Transverse colon (tissue), 4 donors: ENCODE measurements at regions not wholly inside any gene's neighbourhood (a gene's known extent, or its start where the extent isn't known, plus 50 kb on each side); places are given as distances from the start of the nearest gene placed in this dataset.

ENCODE experiments used
- DNase-seq: peaks from one replicate; pipeline ENCODE4 v3.0.0-alpha.2; 2019
- H3K27ac ChIP-seq, 4 donors: fragments of 200-600 bp; sonication (generic); 2 replicates each; pipeline ENCODE4 v1.5.1; 2016 to 2018; ENCODE audit warnings: inconsistent platforms in 4 of 4
- H3K27me3 ChIP-seq: fragments of 200-600 bp; sonication (generic); 2 replicates; pipeline ENCODE4 v1.5.1; 2017; ENCODE audit warnings: inconsistent platforms
- H3K36me3 ChIP-seq, 4 donors: fragments of 200-600 bp; sonication (generic); 2 replicates each; pipeline ENCODE4 v1.5.1; 2017 to 2019; ENCODE audit warnings: inconsistent platforms in 4 of 4
- H3K4me1 ChIP-seq, 4 donors: fragments of 200-600 bp; sonication (generic); 2 replicates each; pipeline ENCODE4 v1.5.1; 2017 to 2020; ENCODE audit warnings: inconsistent platforms in 4 of 4
- H3K4me3 ChIP-seq, 4 donors: fragments of 200-600 bp; sonication (generic); 1 replicate in 1 of 4; 2 replicates in 3 of 4; pipeline versions ENCODE4 v1.5.1 to v1.6.1; 2017 to 2019; ENCODE audit warnings: inconsistent platforms in 4 of 4
- H3K9me3 ChIP-seq, 2 donors: fragments of 200-600 bp; sonication (generic); 2 replicates each; pipeline ENCODE4 v1.5.1; 2017 to 2019; ENCODE audit warnings: inconsistent platforms in 2 of 2
- CTCF ChIP-seq, 5 experiments: fragments of 200-600 bp in 3 of 5; fragments of 450-650 bp in 2 of 5; sonication (generic) in 3 of 5; IDR thresholded peaks; 1 replicate in 2 of 5; 2 replicates in 3 of 5; pipeline ENCODE4 v1.5.1; 2016 to 2017; ENCODE audit warnings: antibody characterized with exemption in 5 of 5, inconsistent platforms in 3 of 5, mild to moderate bottlenecking in 2 of 5, moderate library complexity in 1 of 5
- EP300 ChIP-seq: sonication (generic); formaldehyde crosslinking; IDR thresholded peaks from one replicate; pipeline ENCODE4 v1.6.1; 2017; ENCODE audit warnings: antibody characterized with exemption, low read depth
- POLR2A ChIP-seq: fragments of 450-650 bp; IDR thresholded peaks from one replicate; pipeline ENCODE4 v1.6.1; 2016; ENCODE audit warnings: antibody characterized with exemption, mild to moderate bottlenecking, moderate library complexity
- POLR2AphosphoS5 ChIP-seq, 3 donors: sonication (generic); formaldehyde crosslinking; IDR thresholded peaks; one replicate each; pipeline ENCODE4 v1.6.1; 2016; ENCODE audit warnings: antibody characterized with exemption in 3 of 3
- WGBS, 2 donors: methylation state at CpG; one replicate each; pipeline ENCODE4 v1.1.5; 2018; ENCODE audit warnings: low coverage in 1 of 2; 5-methylcytosine and 5-hydroxymethylcytosine counted together
- in situ Hi-C, 4 donors: fragments of 200-750 bp; cut with MboI; loops; one replicate each; pipeline versions ENCODE4 v1.15.0 to v1.15.1; 2017; ENCODE audit warnings: low sequenced_read_pairs in 3 of 4, low pct_ligation_motif_present in 1 of 4, low pct_unique_long_range_greater_than_20kb in 1 of 4
- intact Hi-C: fragments of 100-400 bp; cut with DNase I; formaldehyde crosslinking; loops from one replicate; pipeline ENCODE4 v1.15.1; 2023; ENCODE audit warnings: low total_unique reads

- no peak overlapping the region for H3K27ac ChIP-seq
- TF ChIP-seq POLR2AphosphoS5 (IDR thresholded peaks at IDR 0.05) = no peak
- TF ChIP-seq CTCF (IDR thresholded peaks at IDR 0.05) = no peak
- TF ChIP-seq POLR2A = no peak
- TF ChIP-seq EP300 = no peak
- H3K9me3 ChIP-seq = no peaks in the 10 kb centered on the region
- no peaks in the 10 kb centered on the region for H3K27me3 ChIP-seq
- WGBS, 2 donors = 20 to 61% methylated on average over 1 of the region's 1 CpG
- in situ Hi-C loops = no loop called here
- no peak for DNase-seq
- H3K4me3 ChIP-seq = no peak overlapping the region
- H3K4me1 ChIP-seq = no peaks in the 10 kb centered on the region
- H3K36me3 ChIP-seq = no peaks in the 10 kb centered on the region
- intact Hi-C loops = no loop called here
These were observed 509.6 kb upstream of the SUCLG2 start for GRCh38 chr3:68163968-68164367.

GRCh38 chr3:68163062-68163461 lies 508.6 kb upstream of the SUCLG2 start:
- Histone ChIP-seq H3K36me3 (no peaks in the 10 kb centered on the region), H3K27me3 (no peaks in the 10 kb centered on the region), H3K9me3 (no peaks in the 10 kb centered on the region), H3K4me1 (no peaks in the 10 kb centered on the region), H3K27ac (no peak overlapping the region), H3K4me3 (no peak overlapping the region)
- 64% methylated on average over 2 of the region's 2 CpGs for WGBS, 2 donors
- DNase-seq = no peak
- in situ Hi-C loops (no loop called here), intact Hi-C loops (no loop called here)
- TF ChIP-seq POLR2A = no peak
- TF ChIP-seq POLR2AphosphoS5 (IDR thresholded peaks at IDR 0.05) = no peak
- TF ChIP-seq CTCF (IDR thresholded peaks at IDR 0.05) = no peak
- TF ChIP-seq EP300 = no peak

- DNase-seq = no peak
- in situ Hi-C loops (no loop called here), intact Hi-C loops (no loop called here)
- Histone ChIP-seq H3K36me3 (no peaks in the 10 kb centered on the region), H3K4me3 (no peak overlapping the region), H3K27ac (no peak overlapping the region), H3K4me1 (no peaks in the 10 kb centered on the region), H3K9me3 (no peaks in the 10 kb centered on the region), H3K27me3 (no peaks in the 10 kb centered on the region)
- TF ChIP-seq POLR2A = no peak
- no peak for TF ChIP-seq EP300
- TF ChIP-seq CTCF (IDR thresholded peaks at IDR 0.05) = no peak
- no peak for TF ChIP-seq POLR2AphosphoS5 (IDR thresholded peaks at IDR 0.05)
These were observed 508.2 kb upstream of the SUCLG2 start for GRCh38 chr3:68162644-68163043.

- Histone ChIP-seq H3K4me3 (no peak overlapping the region), H3K4me1 (no peaks in the 10 kb centered on the region), H3K27ac (no peak overlapping the region), H3K36me3 (no peaks in the 10 kb centered on the region), H3K27me3 (no peaks in the 10 kb centered on the region), H3K9me3 (no peaks in the 10 kb centered on the region)
- intact Hi-C loops = no loop called here
- TF ChIP-seq POLR2A = no peak
- TF ChIP-seq POLR2AphosphoS5 (IDR thresholded peaks at IDR 0.05) = no peak
- in situ Hi-C loops = no loop called here
- WGBS, 2 donors = 71 to 78% methylated on average over 2 of the region's 2 CpGs
- no peak for DNase-seq
These were observed 496.9 kb upstream of the SUCLG2 start for GRCh38 chr3:68151359-68151758.

- TF ChIP-seq CTCF (IDR thresholded peaks at IDR 0.05) (no peak), POLR2AphosphoS5 (IDR thresholded peaks at IDR 0.05) (no peak), POLR2A (no peak), EP300 (no peak)
- no peaks in the 10 kb centered on the region for H3K36me3 ChIP-seq
- H3K27ac ChIP-seq = no peak overlapping the region
- no peak overlapping the region for H3K4me3 ChIP-seq
- no peaks in the 10 kb centered on the region for H3K27me3 ChIP-seq
- no peaks in the 10 kb centered on the region for H3K9me3 ChIP-seq
- 68% methylated on average over 5 of the region's 5 CpGs; no CpG with 5 or more reads in 1 of the 2 donors for WGBS, 2 donors
- in situ Hi-C loops = no loop called here
- H3K4me1 ChIP-seq = no peaks in the 10 kb centered on the region
- no peak for DNase-seq
- intact Hi-C loops = no loop called here
These were observed 494.0 kb upstream of the SUCLG2 start for GRCh38 chr3:68148447-68148846.
